B cell (primary cell): ENCODE measurements at regions not wholly inside any gene's neighbourhood (a gene's known extent, or its start where the extent isn't known, plus 50 kb on each side); places are given as distances from the start of the nearest gene placed in this dataset.

Source experiments
- ATAC-seq: fragments of 200-7000 bp; cut with Tn5 transposase; one replicate; pipeline ENCODE4 v1.10.0; 2021; ENCODE audit warnings: low read depth, mild to moderate bottlenecking, moderate number of reproducible peaks, moderate library complexity
- CTCF ChIA-PET: fragments of 350-600 bp; sonication (Branson Sonifier 250); formaldehyde crosslinking; loops from one replicate; lab custom pipeline; 2021; ENCODE audit warnings: antibody characterized with exemption, inconsistent platforms; lab: Charles Lee
- POLR2A ChIA-PET: fragments of 350-600 bp; sonication (Branson Sonifier 250); formaldehyde crosslinking; loops from one replicate; lab custom pipeline; 2021; ENCODE audit warnings: antibody characterized with exemption; lab: Charles Lee
- DNase-seq: peaks from one replicate; pipeline ENCODE4 v3.0.0; 2013
- H2AFZ ChIP-seq: 2 replicates; pipeline ENCODE4 v1.6.1; 2012; ENCODE audit warnings: mild to moderate bottlenecking, low read depth, low read length; ENCODE audit not compliant: insufficient read depth, poor library complexity, severe bottlenecking
- H3K27ac ChIP-seq, 2 donors: 1 replicate in 1 of 2; 2 replicates in 1 of 2; pipeline ENCODE4 v1.5.1; 2012 to 2013; ENCODE audit warnings: low read length in 2 of 2, mild to moderate bottlenecking in 2 of 2, moderate library complexity in 1 of 2
- H3K27me3 ChIP-seq, 4 experiments: fragments of 200-600 bp in 1 of 4; sonication (generic) in 1 of 4; replicated peaks in 1 of 4; 1 replicate in 2 of 4; 2 replicates in 2 of 4; pipeline versions ENCODE4 v1.6.1 to v1.7.0; 2013 to 2016; ENCODE audit warnings: low read length in 3 of 4, mild to moderate bottlenecking in 2 of 4, mixed read lengths in 1 of 4, moderate library complexity in 1 of 4; ENCODE audit not compliant: insufficient read depth in 4 of 4, control insufficient read depth in 3 of 4; ENCODE audit errors: control extremely low read depth in 1 of 4
- H3K36me3 ChIP-seq, 2 experiments: replicated peaks in 1 of 2; 1 replicate in 1 of 2; 2 replicates in 1 of 2; pipeline versions ENCODE4 v1.6.1 to v1.7.1; 2013; ENCODE audit warnings: low read length in 1 of 2; ENCODE audit not compliant: insufficient read depth in 2 of 2, control insufficient read depth in 1 of 2; ENCODE audit errors: control extremely low read depth in 1 of 2, extremely low read depth in 1 of 2
- H3K4me1 ChIP-seq, 2 donors: fragments of 200-600 bp in 1 of 2; sonication (generic) in 1 of 2; 1 replicate in 1 of 2; 2 replicates in 1 of 2; pipeline versions ENCODE4 v1.5.1 to v1.6.1; 2013 to 2017; ENCODE audit warnings: low read length in 2 of 2; ENCODE audit not compliant: control insufficient read depth in 2 of 2, insufficient read depth in 2 of 2
- H3K4me2 ChIP-seq: replicated peaks from 2 replicates; pipeline ENCODE3; 2012; ENCODE audit warnings: mild to moderate bottlenecking, low read depth, low read length; ENCODE audit not compliant: poor library complexity, severe bottlenecking
- H3K4me3 ChIP-seq, 5 experiments: fragments of 200-600 bp in 1 of 5; sonication (generic) in 1 of 5; 1 replicate in 3 of 5; 2 replicates in 2 of 5; pipeline versions ENCODE4 v1.5.1 to v1.7.0; 2011 to 2016; ENCODE audit warnings: low read length in 4 of 5, mild to moderate bottlenecking in 4 of 5, low read depth in 2 of 5, control low read depth in 1 of 5, moderate library complexity in 1 of 5; ENCODE audit not compliant: insufficient read depth in 1 of 5; ENCODE audit errors: control extremely low read depth in 1 of 5, extremely low read depth in 1 of 5
- H3K79me2 ChIP-seq: fragments of 200-600 bp; sonication (generic); one replicate; pipeline ENCODE4 v1.6.0; 2016; ENCODE audit warnings: low read length; ENCODE audit not compliant: control insufficient read depth, insufficient read depth
- H3K9ac ChIP-seq: fragments of 200-600 bp; sonication (generic); 2 replicates; pipeline ENCODE4 v1.6.1; 2017; ENCODE audit warnings: mild to moderate bottlenecking, low read length, moderate library complexity
- H3K9me3 ChIP-seq, 3 donors: one replicate each; pipeline versions ENCODE4 v1.6.1 to v1.7.1; 2013; ENCODE audit warnings: low read length in 2 of 3; ENCODE audit not compliant: control insufficient read depth in 2 of 3, insufficient read depth in 1 of 3; ENCODE audit errors: control extremely low read depth in 1 of 3
- H4K20me1 ChIP-seq: 2 replicates; pipeline ENCODE4 v1.6.0; 2012; ENCODE audit warnings: mild to moderate bottlenecking, low read length; ENCODE audit not compliant: insufficient read depth, control insufficient read depth, poor library complexity, severe bottlenecking
- H3K27ac Mint-ChIP-seq: one replicate; pipeline ENCODE4 v1.8.0; 2021; ENCODE audit warnings: mixed read lengths
- H3K27me3 Mint-ChIP-seq: one replicate; pipeline ENCODE4 v1.8.0; 2021; ENCODE audit warnings: mixed read lengths
- H3K4me1 Mint-ChIP-seq: one replicate; pipeline ENCODE4 v1.8.0; 2021; ENCODE audit warnings: mixed read lengths
- H3K4me3 Mint-ChIP-seq: one replicate; pipeline ENCODE4 v1.8.0; 2021; ENCODE audit warnings: mixed read lengths
- H3K9me3 Mint-ChIP-seq: one replicate; pipeline ENCODE4 v1.8.0; 2022; ENCODE audit warnings: mixed read lengths; ENCODE audit not compliant: insufficient read depth
- CTCF ChIP-seq: fragments of 200-600 bp; IDR thresholded peaks from one replicate; pipeline ENCODE4 v1.8.0; 2022; ENCODE audit warnings: antibody characterized with exemption, mild to moderate bottlenecking
- EZH2 ChIP-seq: IDR thresholded peaks from 2 replicates; pipeline ENCODE4 v1.6.1; 2012; ENCODE audit warnings: borderline replicate concordance, low read depth, mild to moderate bottlenecking, moderate library complexity, low read length; ENCODE audit not compliant: insufficient read depth, poor library complexity, severe bottlenecking
- WGBS: methylation state at CpG from one replicate; pipeline ENCODE4 v1.1.5; 2013; ENCODE audit warnings: missing lambda C conversion rate; ENCODE audit not compliant: insufficient coverage; 5-methylcytosine and 5-hydroxymethylcytosine counted together
- intact Hi-C: fragments of 100-400 bp; cut with micrococcal nuclease; formaldehyde crosslinking; loops from one replicate; pipeline ENCODE4 v1.10.0; 2022

DNA sequence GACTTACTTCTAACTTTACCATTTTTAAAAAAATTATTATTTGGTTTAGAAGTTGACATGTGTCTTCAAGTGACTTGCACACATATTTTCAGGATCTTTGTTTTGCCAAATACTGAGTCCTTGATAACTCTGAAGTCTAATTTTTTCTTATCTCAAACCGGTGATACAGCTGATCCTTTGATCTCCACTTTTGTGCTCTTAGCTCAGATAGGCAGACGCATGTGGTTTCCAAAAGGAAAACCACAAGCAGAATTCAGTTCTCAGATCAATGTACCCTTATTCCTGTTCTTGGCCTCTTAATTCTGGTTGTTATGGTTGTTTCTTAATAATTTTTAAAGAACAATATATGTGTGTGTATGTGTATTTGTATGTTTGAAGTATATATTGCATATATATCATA, 238.3 kb upstream of the EDIL3 start:
- H3K36me3 ChIP-seq, result no peaks in the 10 kb centered on the region
- no peak overlapping the region for H3K4me3 ChIP-seq
- H2AFZ ChIP-seq, result no peak overlapping the region
- DNase-seq (no peak), ATAC-seq (no peak)
- H3K4me3 Mint-ChIP-seq, result no peak overlapping the region
- no peaks in the 10 kb centered on the region for H3K9me3 ChIP-seq
- POLR2A ChIA-PET, result no interaction called here
- no peaks in the 10 kb centered on the region for H3K4me1 Mint-ChIP-seq
- no peak for TF ChIP-seq CTCF
- TF ChIP-seq EZH2, result no peak
- no peak overlapping the region for H3K27ac Mint-ChIP-seq
- no peaks in the 10 kb centered on the region for H3K4me1 ChIP-seq
- no peaks in the 10 kb centered on the region for H4K20me1 ChIP-seq
- H3K79me2 ChIP-seq, result no peaks in the 10 kb centered on the region
- CTCF ChIA-PET, result no interaction called here
- no peaks in the 10 kb centered on the region for H3K9me3 Mint-ChIP-seq
- intact Hi-C loops, result no loop called here
- WGBS, result 0% methylated on average over 2 of the region's 2 CpGs
- H3K27me3 ChIP-seq, result no peaks in the 10 kb centered on the region
- no peaks in the 10 kb centered on the region for H3K27me3 Mint-ChIP-seq
- no peak overlapping the region for H3K4me2 ChIP-seq
- H3K27ac ChIP-seq, result no peak overlapping the region
- H3K9ac ChIP-seq, result no peak overlapping the region

- Histone ChIP-seq H3K79me2 (no peaks in the 10 kb centered on the region), H3K4me3 (no peak overlapping the region), H3K9ac (no peak overlapping the region), H3K9me3 (peaks cover 0 to under 1% (median 0%) of the 10 kb centered on the region in 3 donors), H3K27me3 (no peaks in the 10 kb centered on the region), H3K36me3 (no peaks in the 10 kb centered on the region), H3K4me2 (no peak overlapping the region), H3K27ac (no peak overlapping the region), H4K20me1 (no peaks in the 10 kb centered on the region), H3K4me1 (no peaks in the 10 kb centered on the region), H2AFZ (no peak overlapping the region)
- TF ChIP-seq EZH2, result no peak
- no peak for TF ChIP-seq CTCF
- Mint-ChIP-seq H3K27me3 (no peaks in the 10 kb centered on the region), H3K4me1 (no peaks in the 10 kb centered on the region), H3K27ac (no peak overlapping the region), H3K9me3 (no peaks in the 10 kb centered on the region), H3K4me3 (no peak overlapping the region)
- no peak for DNase-seq
- no CpG with 5 or more reads among the region's 3 CpGs for whole genome bisulfite sequencing
- ChIA-PET POLR2A (no interaction called here), CTCF (no interaction called here)
- no peak for ATAC-seq
- intact Hi-C loops, result no loop called here
These were observed 237.8 kb upstream of the EDIL3 start for GRCh38 chr5:84622461-84622860.
